Immature natural killer cell (primary cell): ENCODE measurements at regions not wholly inside any gene's neighbourhood (a gene's known extent, or its start where the extent isn't known, plus 50 kb on each side); places are given as distances from the start of the nearest gene placed in this dataset.
"Not testable (repeated sequence)": the region's sequence is repeated elsewhere in the genome, so short reads cannot be mapped to it uniquely, and the experiment has no call there.

Experiments
- DNase-seq, 3 donors: peaks; one replicate each; pipeline ENCODE4 v3.0.0; 2022; ENCODE audit warnings: mixed read lengths in 1 of 3
- H3K27ac Mint-ChIP-seq, 6 donors: one replicate each; pipeline ENCODE4 v1.8.0; 2020; ENCODE audit warnings: mixed read lengths in 6 of 6, mild to moderate bottlenecking in 5 of 6, inconsistent platforms in 4 of 6, moderate library complexity in 3 of 6
- H3K27me3 Mint-ChIP-seq, 3 donors: one replicate each; pipeline ENCODE4 v1.8.0; 2020 to 2021; ENCODE audit warnings: low read depth in 3 of 3, mild to moderate bottlenecking in 3 of 3, mixed read lengths in 3 of 3, moderate library complexity in 3 of 3, inconsistent platforms in 1 of 3
- H3K36me3 Mint-ChIP-seq, 3 donors: one replicate each; pipeline ENCODE4 v1.8.0; 2020; ENCODE audit warnings: mixed read lengths in 3 of 3, inconsistent platforms in 2 of 3, mild to moderate bottlenecking in 2 of 3
- H3K4me1 Mint-ChIP-seq, 2 donors: one replicate each; pipeline ENCODE4 v1.8.0; 2020; ENCODE audit warnings: inconsistent platforms in 2 of 2, mild to moderate bottlenecking in 2 of 2, mixed read lengths in 2 of 2, moderate library complexity in 1 of 2
- H3K4me3 Mint-ChIP-seq, 5 donors: one replicate each; pipeline ENCODE4 v1.8.0; 2020; ENCODE audit warnings: mild to moderate bottlenecking in 5 of 5, mixed read lengths in 5 of 5, inconsistent platforms in 3 of 5, moderate library complexity in 3 of 5
- H3K9me3 Mint-ChIP-seq, 6 donors: one replicate each; pipeline ENCODE4 v1.8.0; 2020; ENCODE audit warnings: mild to moderate bottlenecking in 6 of 6, mixed read lengths in 6 of 6, inconsistent platforms in 4 of 6, moderate library complexity in 3 of 6

DNA sequence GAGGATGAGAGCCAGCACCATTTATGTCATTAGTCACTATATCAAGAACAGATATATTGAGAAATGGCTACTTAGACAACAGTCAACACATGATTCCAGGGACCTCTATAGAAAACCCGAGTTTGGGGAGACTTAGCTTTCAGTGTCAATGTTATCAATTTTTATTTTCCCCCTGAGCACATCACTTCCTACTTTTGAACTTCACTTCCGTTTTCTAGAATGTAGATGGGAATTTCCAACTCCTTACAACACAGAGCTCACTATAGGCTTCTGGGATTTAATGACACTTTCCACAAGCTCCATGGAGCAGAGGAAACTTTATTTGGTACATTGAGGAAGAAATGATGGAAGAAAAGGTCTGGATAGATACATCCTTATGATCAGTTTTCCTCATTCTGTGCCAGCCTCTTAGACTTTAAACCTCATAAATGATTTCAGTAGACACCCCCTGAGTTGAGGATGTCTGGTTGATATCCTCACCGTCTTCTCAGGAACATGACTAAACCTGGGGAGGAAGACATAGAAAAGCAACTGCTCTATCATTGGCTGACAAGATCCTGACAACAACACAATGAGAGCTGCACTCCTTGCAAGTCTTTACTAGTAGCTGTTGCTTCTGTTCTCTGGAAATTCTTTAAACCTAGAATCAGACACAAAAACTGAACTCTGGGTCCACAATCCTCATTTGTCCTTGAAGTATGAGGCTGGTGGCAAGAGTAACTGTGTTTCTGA lies 449.4 kb upstream of the OR4E1 start:
- no peak for DNase-seq
- H3K4me3 Mint-ChIP-seq: no peak overlapping the region
- no peaks in the 10 kb centered on the region for H3K4me1 Mint-ChIP-seq
- H3K27me3 Mint-ChIP-seq: peaks cover 2 to 11% (median 6%) of the 10 kb centered on the region in 3 donors
- no peak overlapping the region for H3K27ac Mint-ChIP-seq
- H3K9me3 Mint-ChIP-seq: peaks cover 0 to 2% (median 0%) of the 10 kb centered on the region in 6 donors
- H3K36me3 Mint-ChIP-seq: no peaks in the 10 kb centered on the region

DNA sequence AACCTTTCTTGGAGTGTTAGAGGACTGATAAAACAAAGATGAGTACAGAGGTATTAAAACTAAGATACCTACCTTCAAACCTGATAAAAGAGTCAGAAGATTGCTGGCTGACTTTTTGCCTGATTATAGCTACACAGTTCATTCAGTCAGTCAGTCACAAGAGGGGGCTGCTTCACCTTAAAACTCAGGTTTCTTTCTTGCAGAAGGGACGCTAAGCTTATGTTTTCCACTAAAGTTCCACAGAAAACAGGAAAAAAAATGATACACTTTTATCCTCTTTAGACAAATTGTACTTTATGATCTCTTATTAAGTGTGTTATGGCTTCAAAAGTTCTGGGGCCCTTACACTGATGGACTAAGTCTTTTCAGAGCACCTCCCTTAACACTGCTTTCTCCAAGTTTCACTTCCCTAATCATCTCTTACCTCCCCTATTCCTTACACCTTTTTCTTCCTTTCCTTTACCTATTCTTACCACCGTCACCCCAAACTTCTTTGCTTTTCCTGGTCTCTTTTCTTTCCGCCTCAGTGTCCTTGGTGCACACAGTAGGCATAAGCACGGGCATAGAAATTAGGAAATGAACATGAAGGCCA lies 448.7 kb upstream of the OR4E1 start:
- no peak overlapping the region for H3K27ac Mint-ChIP-seq
- no peak overlapping the region for H3K4me3 Mint-ChIP-seq
- no peak for DNase-seq
- peaks cover 4 to 11% (median 8%) of the 10 kb centered on the region in 3 donors for H3K27me3 Mint-ChIP-seq
- no peaks in the 10 kb centered on the region for H3K4me1 Mint-ChIP-seq
- H3K36me3 Mint-ChIP-seq: no peaks in the 10 kb centered on the region
- H3K9me3 Mint-ChIP-seq: peaks cover 0 to 2% (median 0%) of the 10 kb centered on the region in 6 donors

DNA sequence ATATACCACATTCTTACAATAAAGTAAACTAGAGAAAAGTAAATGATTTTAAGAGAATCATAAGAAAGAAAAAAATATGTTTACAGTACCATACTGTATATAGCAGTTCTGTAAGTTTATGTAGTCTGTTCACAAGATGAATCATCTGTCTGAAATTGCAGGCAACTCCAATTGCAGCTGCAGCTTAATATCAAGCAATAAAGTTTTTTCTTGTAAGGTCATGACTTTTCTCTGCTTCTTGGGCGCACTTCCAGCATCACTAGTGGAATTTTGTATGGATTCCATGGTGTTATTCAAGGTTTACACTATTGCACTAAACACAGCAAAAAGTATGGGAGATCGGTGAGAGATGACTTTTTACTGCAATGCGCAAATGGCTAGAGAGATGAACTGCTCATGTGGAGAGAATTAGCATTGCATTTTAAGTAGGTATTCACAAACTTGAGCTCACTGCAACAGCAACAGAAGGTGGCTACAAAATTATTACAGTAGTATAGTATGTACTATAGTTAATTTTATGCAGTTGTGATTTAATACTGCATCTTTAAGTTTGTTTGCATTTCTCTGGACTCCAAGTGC lies 445.4 kb upstream of the OR4E1 start:
- H3K9me3 Mint-ChIP-seq: peaks cover 0 to 2% (median 0%) of the 10 kb centered on the region in 6 donors
- H3K27ac Mint-ChIP-seq: no peak overlapping the region
- peaks cover 6 to 17% (median 6%) of the 10 kb centered on the region in 3 donors for H3K27me3 Mint-ChIP-seq
- no peaks in the 10 kb centered on the region for H3K36me3 Mint-ChIP-seq
- DNase-seq: no peak
- no peak overlapping the region for H3K4me3 Mint-ChIP-seq
- no peaks in the 10 kb centered on the region for H3K4me1 Mint-ChIP-seq

DNA sequence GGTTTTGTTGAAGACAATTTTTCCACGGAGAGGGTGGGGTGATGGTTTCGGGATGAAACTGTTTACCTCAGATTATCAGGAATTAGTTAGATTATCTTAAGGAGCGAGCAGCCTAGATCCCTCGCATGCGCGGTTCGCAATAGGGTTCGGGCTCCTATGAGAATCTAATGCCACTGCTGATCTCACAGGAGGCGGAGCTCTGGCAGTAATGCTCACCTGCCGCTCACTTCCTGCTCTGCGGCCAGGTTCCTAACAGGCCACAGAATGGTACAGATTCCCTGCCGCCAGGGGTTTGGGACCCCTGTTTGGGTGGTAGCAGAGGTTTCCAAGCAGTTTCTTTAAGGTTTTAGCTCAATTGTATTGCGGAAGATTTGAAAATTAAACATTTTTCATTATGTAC lies 439.8 kb upstream of the OR4E1 start:
- no peaks in the 10 kb centered on the region for H3K36me3 Mint-ChIP-seq
- DNase-seq: no peak
- peaks cover 0 to 2% (median 0%) of the 10 kb centered on the region in 6 donors for H3K9me3 Mint-ChIP-seq
- H3K4me1 Mint-ChIP-seq: no peaks in the 10 kb centered on the region
- H3K4me3 Mint-ChIP-seq: no peak overlapping the region
- no peak overlapping the region for H3K27ac Mint-ChIP-seq
- peaks cover 2 to 11% (median 7%) of the 10 kb centered on the region in 3 donors for H3K27me3 Mint-ChIP-seq

DNA sequence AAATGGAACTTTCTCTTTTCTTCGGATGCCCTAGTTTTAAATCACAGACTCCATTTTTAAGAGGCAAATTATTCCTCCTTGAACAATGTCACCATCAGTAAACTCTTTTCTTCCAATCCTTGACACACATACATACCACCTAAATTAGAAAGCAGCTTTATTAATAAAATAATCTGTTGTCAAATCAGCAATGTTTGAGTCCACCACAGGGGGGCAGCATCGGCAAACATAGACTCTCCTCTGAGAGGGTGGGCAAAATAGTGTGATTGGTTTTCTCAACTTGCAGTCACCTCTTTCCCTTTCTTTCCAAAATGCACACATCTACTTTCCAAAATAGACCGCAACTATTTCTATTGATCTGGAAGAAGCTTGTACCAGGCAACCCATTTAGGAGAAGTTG lies 438.4 kb upstream of the OR4E1 start:
- H3K4me3 Mint-ChIP-seq: no peak overlapping the region
- H3K27me3 Mint-ChIP-seq: peaks cover 0 to 5% (median 4%) of the 10 kb centered on the region in 3 donors
- DNase-seq: peak; percentile 14 to 24 (median 16)
- H3K36me3 Mint-ChIP-seq: no peaks in the 10 kb centered on the region
- H3K4me1 Mint-ChIP-seq: no peaks in the 10 kb centered on the region
- no peaks in the 10 kb centered on the region for H3K9me3 Mint-ChIP-seq
- H3K27ac Mint-ChIP-seq: no peak overlapping the region

DNA sequence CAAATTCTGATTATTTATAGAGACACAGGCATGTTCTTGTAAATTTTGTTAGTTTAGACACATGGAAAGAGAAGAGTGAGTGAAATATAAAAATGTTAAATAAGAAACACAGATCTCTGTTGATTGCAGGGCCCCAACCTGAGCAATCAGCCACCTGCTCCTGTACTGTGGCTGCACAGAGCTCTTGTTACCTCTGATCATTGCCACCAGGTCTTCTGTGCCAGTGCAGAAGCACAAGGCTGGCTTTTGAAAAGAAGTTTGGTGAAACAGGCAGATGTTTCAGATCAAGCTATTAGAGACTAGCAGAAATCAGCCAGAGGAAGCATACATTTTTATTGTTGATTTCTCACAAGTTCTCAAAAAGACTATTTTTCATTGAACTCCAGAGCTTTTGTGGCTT lies 434.1 kb upstream of the OR4E1 start:
- no peak for DNase-seq
- Mint-ChIP-seq H3K4me3 (no peak overlapping the region), H3K4me1 (no peaks in the 10 kb centered on the region), H3K27me3 (peaks cover 2 to 3% (median 2%) of the 10 kb centered on the region in 3 donors), H3K27ac (no peak overlapping the region), H3K36me3 (no peaks in the 10 kb centered on the region), H3K9me3 (no peaks in the 10 kb centered on the region)

DNA sequence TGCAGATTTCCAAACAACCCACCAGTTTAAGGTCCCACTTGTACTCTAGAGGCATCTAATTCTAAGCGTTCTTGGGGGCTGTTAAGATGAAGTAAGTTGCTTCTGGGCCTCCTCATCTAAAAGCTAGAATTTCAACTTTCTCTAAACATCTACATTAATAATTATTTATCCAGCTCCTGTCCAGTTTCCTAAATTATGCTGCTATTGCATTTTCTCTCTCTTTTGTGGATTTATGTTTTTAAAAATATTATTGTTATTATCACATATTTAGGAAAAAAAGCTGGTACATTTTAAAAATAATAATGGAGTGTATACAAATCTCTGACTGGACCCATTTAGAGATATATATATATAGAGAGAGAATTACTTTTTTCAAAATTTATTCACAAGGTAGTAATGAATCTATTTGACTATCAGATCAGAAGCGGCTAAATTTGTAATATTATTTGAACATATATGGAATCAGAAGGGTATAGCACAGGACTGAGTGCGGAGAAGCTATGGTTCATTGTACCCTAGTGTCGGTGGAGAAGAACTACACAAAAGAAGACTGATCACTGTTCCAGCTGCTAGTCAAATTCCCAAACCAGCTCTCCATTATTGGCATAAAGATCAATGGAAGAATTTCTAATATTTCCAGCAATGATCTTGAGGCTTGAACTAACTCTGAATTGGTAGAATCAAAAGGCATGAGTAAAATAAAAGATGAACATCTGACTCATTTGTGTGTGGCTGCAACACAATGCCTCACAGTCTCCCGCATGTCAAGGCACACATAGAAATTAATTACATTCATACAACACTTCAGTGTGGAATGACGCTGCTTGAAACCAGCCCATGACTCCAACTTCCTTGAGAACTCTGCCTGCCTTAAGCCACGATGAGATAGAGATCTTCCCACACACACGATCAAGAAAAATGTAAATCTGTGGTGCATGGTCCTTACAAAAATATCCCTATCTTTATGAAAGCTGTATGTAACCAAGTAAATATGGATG lies 433.4 kb upstream of the OR4E1 start:
- no peak for DNase-seq
- Mint-ChIP-seq H3K27me3 (peaks cover 0 to 3% (median 2%) of the 10 kb centered on the region in 3 donors), H3K36me3 (no peaks in the 10 kb centered on the region), H3K4me1 (no peaks in the 10 kb centered on the region), H3K27ac (no peak overlapping the region), H3K4me3 (no peak overlapping the region), H3K9me3 (no peaks in the 10 kb centered on the region)

DNA sequence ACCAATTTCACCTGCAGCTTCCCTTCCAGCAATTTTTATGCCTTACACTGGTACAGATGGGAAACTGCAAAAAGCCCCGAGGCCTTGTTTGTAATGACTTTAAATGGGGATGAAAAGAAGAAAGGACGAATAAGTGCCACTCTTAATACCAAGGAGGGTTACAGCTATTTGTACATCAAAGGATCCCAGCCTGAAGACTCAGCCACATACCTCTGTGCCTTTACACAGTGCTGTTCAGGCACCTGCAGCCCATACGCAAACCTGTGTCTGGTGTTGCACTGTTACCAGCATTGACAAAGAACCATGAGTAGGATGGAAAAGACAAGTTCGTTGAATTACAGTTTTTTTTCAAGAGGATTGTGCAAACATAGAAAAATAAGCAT lies 432.0 kb upstream of the OR4E1 start:
- H3K9me3 Mint-ChIP-seq: no peaks in the 10 kb centered on the region
- H3K27ac Mint-ChIP-seq: no peak overlapping the region
- no peak overlapping the region for H3K4me3 Mint-ChIP-seq

DNA sequence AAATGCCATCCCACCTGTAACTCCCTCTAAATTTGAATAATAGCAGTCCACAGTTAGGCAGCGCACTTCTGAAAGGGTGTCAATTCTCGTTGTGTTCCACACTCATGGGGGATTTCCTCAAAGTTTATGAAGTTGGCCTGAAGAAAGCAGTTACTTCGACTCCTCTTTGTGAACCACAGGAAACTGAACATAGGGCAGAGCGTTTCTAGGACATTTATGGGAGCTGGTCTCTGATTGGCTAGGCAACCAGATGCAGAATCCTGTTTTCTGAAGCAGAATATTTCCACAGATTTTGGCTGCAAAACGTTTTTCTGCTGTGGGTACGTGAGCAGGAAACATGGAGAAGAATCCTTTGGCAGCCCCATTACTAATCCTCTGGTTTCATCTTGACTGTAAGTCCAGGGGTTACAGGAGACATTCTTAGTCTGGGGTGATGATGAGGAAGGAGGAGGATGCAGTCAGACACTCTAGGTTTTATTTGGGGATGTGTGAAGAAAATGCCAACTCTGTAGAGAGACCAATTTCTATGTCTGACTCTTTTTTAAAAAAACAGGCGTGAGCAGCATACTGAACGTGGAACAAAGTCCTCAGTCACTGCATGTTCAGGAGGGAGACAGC lies 431.5 kb upstream of the OR4E1 start:
- Mint-ChIP-seq H3K4me3 (no peak overlapping the region), H3K9me3 (no peaks in the 10 kb centered on the region), H3K27me3 (peaks cover 0 to 8% (median 3%) of the 10 kb centered on the region in 3 donors), H3K36me3 (no peaks in the 10 kb centered on the region), H3K27ac (no peak overlapping the region), H3K4me1 (no peaks in the 10 kb centered on the region)
- no peak for DNase-seq

More for the DNA sequence above, 432.0 kb upstream of the OR4E1 start:
- Mint-ChIP-seq H3K4me1 (no peaks in the 10 kb centered on the region), H3K36me3 (no peaks in the 10 kb centered on the region), H3K27me3 (peaks cover 0 to 8% (median 3%) of the 10 kb centered on the region in 3 donors)
- no peak for DNase-seq

DNA sequence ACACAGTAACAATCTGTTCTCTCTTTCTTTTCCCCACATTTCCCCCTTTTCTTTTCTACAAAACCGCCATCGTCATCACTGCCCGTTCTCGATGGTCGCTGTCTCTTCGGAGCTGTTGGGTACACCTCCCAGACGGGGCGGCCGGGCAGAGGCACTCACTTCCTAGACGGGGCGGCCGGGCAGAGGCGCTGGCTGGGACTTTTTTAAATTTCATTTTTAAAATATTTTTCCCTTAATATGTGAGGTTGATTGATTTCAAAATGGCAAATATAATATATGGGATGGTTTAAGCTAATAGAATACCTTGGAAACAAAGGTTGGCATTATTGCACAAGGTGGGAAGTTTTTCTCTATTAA lies 427.1 kb upstream of the OR4E1 start:
- H3K4me1 Mint-ChIP-seq: peaks cover 7 to 21% of the 10 kb centered on the region in 2 donors
- not testable (repeated sequence) for H3K4me3 Mint-ChIP-seq, H3K36me3 Mint-ChIP-seq, H3K27ac Mint-ChIP-seq, H3K27me3 Mint-ChIP-seq, DNase-seq, H3K9me3 Mint-ChIP-seq

DNA sequence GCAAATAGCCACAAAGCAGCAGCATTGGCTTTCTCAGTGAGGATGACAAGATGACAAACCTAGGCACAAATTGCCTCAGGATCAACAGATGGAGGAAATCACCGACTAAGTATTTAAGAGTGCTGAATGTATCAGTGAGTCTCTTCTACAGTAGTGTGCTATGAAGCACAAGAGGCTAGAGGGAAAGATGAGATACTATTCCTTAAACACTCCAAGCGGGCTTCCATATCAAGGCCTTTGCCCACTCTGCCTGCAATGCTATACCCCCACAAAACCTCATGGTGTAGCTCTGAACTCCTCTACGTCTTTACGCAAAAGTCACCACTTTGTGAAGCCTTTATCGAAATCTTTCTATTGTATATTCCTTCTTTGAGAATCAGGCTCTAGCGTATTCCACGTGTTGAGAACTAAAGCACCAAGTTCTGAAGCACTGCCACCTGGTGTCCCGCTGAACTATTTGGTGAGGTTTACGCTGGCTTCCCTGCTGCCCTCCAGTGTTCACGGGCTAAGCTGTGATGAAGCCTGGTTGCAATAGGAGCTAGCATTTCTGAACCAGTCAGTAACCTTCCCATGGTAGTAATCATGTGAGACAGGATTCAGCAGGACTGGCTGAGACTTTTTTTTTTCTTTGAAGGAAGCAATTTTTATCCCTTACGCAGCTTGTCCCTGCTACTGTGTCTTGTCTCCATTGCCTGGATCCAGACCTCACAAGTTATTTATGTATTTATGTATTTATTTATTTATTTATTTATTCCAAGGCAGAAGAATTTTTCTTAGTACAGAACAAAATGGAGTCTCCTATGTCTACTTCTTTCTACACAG lies 426.5 kb upstream of the OR4E1 start:
- Mint-ChIP-seq H3K9me3 (no peaks in the 10 kb centered on the region), H3K4me1 (peaks cover 7 to 22% of the 10 kb centered on the region in 2 donors), H3K36me3 (no peaks in the 10 kb centered on the region), H3K27ac (no peak overlapping the region), H3K27me3 (peaks cover 0 to 8% (median 4%) of the 10 kb centered on the region in 3 donors), H3K4me3 (no peak overlapping the region)
- peak; percentile 34 to 51 (median 46) for DNase-seq

DNA sequence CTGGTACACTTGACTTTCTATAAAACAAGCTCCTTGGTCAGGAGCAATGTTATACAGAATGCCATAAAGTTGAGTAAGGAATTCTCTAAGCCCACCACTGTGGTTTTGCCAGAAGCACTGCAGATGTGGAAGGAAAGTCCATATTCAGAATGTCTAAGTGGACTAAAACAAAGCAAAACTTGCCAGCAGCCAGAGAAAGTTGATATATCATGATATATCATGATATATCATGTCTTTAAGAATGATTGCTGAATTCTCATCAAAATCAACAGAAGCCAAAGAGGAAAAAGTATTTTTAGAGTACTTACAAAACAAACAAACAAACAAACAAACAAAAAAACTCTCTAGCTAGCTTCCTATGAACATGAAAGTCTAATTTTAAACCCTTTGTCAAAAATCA lies 424.8 kb upstream of the OR4E1 start:
- H3K36me3 Mint-ChIP-seq: no peaks in the 10 kb centered on the region
- peaks cover 7 to 22% of the 10 kb centered on the region in 2 donors for H3K4me1 Mint-ChIP-seq
- H3K27ac Mint-ChIP-seq: no peak overlapping the region
- no peaks in the 10 kb centered on the region for H3K9me3 Mint-ChIP-seq
- no peak for DNase-seq
- H3K4me3 Mint-ChIP-seq: no peak overlapping the region
- H3K27me3 Mint-ChIP-seq: peaks cover 0 to 4% (median 3%) of the 10 kb centered on the region in 3 donors
